RWPE2 (cell line): ENCODE measurements at regions not wholly inside any gene's neighbourhood (a gene's known extent, or its start where the extent isn't known, plus 50 kb on each side); places are given as distances from the start of the nearest gene placed in this dataset.
A peak's percentile ranks its signal among the peaks of the same experiment; 100 is the strongest.

Experiments
- ATAC-seq: fragments of 200-7000 bp; cut with Tn5 transposase; 3 replicates; pipeline ENCODE4 v1.9.1; 2021; ENCODE audit warnings: low read depth
- DNase-seq: peaks from one replicate; pipeline ENCODE4 v3.0.0-alpha.2; 2020; ENCODE audit warnings: low spot score
- H3K27ac ChIP-seq: fragments of 450-650 bp; 2 replicates; pipeline ENCODE4 v1.5.1; 2017; ENCODE audit warnings: mild to moderate bottlenecking; ENCODE audit not compliant: poor library complexity, severe bottlenecking
- H3K27me3 ChIP-seq: fragments of 250-450 bp; sonication (Bioruptor Pico); 2 replicates; pipeline ENCODE4 v1.5.1; 2021; ENCODE audit warnings: mild to moderate bottlenecking, moderate library complexity; ENCODE audit not compliant: insufficient read depth, poor library complexity, severe bottlenecking
- H3K36me3 ChIP-seq: fragments of 250-450 bp; sonication (Bioruptor Pico); 2 replicates; pipeline ENCODE4 v1.5.1; 2020; ENCODE audit warnings: low read depth, mild to moderate bottlenecking, moderate library complexity
- H3K4me1 ChIP-seq: fragments of 250-450 bp; sonication (Bioruptor Pico); 2 replicates; pipeline ENCODE4 v1.5.1; 2021; ENCODE audit warnings: mild to moderate bottlenecking, moderate library complexity; ENCODE audit not compliant: insufficient read depth, poor library complexity, severe bottlenecking
- H3K4me3 ChIP-seq: fragments of 250-450 bp; sonication (Bioruptor Pico); 2 replicates; pipeline ENCODE4 v1.5.1; 2021; ENCODE audit warnings: mild to moderate bottlenecking, moderate library complexity; ENCODE audit not compliant: severe bottlenecking
- H3K9me3 ChIP-seq: fragments of 250-450 bp; sonication (Bioruptor Pico); 2 replicates; pipeline ENCODE4 v1.5.1; 2021; ENCODE audit warnings: mild to moderate bottlenecking, moderate library complexity; ENCODE audit not compliant: severe bottlenecking
- CTCF ChIP-seq: fragments of 450-650 bp; IDR thresholded peaks from one replicate; pipeline ENCODE4 v1.5.1; 2017; ENCODE audit warnings: mild to moderate bottlenecking, moderate library complexity; ENCODE audit not compliant: poor library complexity, severe bottlenecking

- H3K27ac ChIP-seq, result no peak overlapping the region
- H3K36me3 ChIP-seq, result no peaks in the 10 kb centered on the region
- peaks cover 6% of the 10 kb centered on the region for H3K4me1 ChIP-seq
- no peaks in the 10 kb centered on the region for H3K9me3 ChIP-seq
- no peaks in the 10 kb centered on the region for H3K27me3 ChIP-seq
- ATAC-seq (no peak), DNase-seq (no peak)
- H3K4me3 ChIP-seq, result no peak overlapping the region
- no peak for TF ChIP-seq CTCF
These were observed 983.7 kb downstream of the STIM2 start for GRCh38 chr4:27844376-27844775.

GRCh38 chr4:27846951-27847350 lies 986.3 kb downstream of the STIM2 start:
- no peak overlapping the region for H3K4me3 ChIP-seq
- H3K27ac ChIP-seq, result no peak overlapping the region
- DNase-seq (no peak), ATAC-seq (no peak)
- no peaks in the 10 kb centered on the region for H3K9me3 ChIP-seq
- H3K4me1 ChIP-seq, result peaks cover 6% of the 10 kb centered on the region
- H3K27me3 ChIP-seq, result no peaks in the 10 kb centered on the region
- no peaks in the 10 kb centered on the region for H3K36me3 ChIP-seq
- no peak for TF ChIP-seq CTCF

- ATAC-seq, result peak; percentile 83
- H3K9me3 ChIP-seq, result peaks cover 3% of the 10 kb centered on the region
- no peak overlapping the region for H3K27ac ChIP-seq
- H3K4me3 ChIP-seq, result no peak overlapping the region
- DNase-seq, result no peak
- no peaks in the 10 kb centered on the region for H3K4me1 ChIP-seq
- H3K27me3 ChIP-seq, result peaks cover 7% of the 10 kb centered on the region
- H3K36me3 ChIP-seq, result no peaks in the 10 kb centered on the region
- TF ChIP-seq CTCF, result peak; percentile 80
These were observed 1000.7 kb downstream of the STIM2 start for GRCh38 chr4:27861381-27861787.

GRCh38 chr4:27861802-27862201 lies 1001.2 kb downstream of the STIM2 start:
- Histone ChIP-seq H3K27me3 (peaks cover 7% of the 10 kb centered on the region), H3K4me1 (no peaks in the 10 kb centered on the region), H3K9me3 (peaks cover 3% of the 10 kb centered on the region), H3K27ac (no peak overlapping the region), H3K36me3 (no peaks in the 10 kb centered on the region), H3K4me3 (no peak overlapping the region)
- ATAC-seq (no peak; the same call in 2 of the 3 replicates), DNase-seq (no peak)
- no peak for TF ChIP-seq CTCF

GRCh38 chr4:27873596-27873995 lies 1013.0 kb downstream of the STIM2 start:
- Histone ChIP-seq H3K27me3 (no peaks in the 10 kb centered on the region), H3K27ac (no peak overlapping the region), H3K4me3 (no peak overlapping the region), H3K9me3 (no peaks in the 10 kb centered on the region), H3K4me1 (no peaks in the 10 kb centered on the region), H3K36me3 (no peaks in the 10 kb centered on the region)
- no peak for TF ChIP-seq CTCF
- ATAC-seq (no peak), DNase-seq (no peak)
